BLaER1 (cell line): ENCODE measurements at regions not wholly inside any gene's neighbourhood (a gene's known extent, or its start where the extent isn't known, plus 50 kb on each side); places are given as distances from the start of the nearest gene placed in this dataset.

Experiments
- H3K27ac ChIP-seq: shearing (Covaris generic); formaldehyde crosslinking; 2 replicates; pipeline ENCODE4 v1.8.1; 2022
- H3K27me3 ChIP-seq: shearing (Covaris generic); formaldehyde crosslinking; 2 replicates; pipeline ENCODE4 v1.8.1; 2022
- H3K36me3 ChIP-seq: shearing (Covaris generic); formaldehyde crosslinking; 2 replicates; pipeline ENCODE4 v1.8.1; 2022
- H3K4me1 ChIP-seq: shearing (Covaris generic); formaldehyde crosslinking; 2 replicates; pipeline ENCODE4 v1.8.1; 2022
- H3K4me2 ChIP-seq: shearing (Covaris generic); formaldehyde crosslinking; 2 replicates; pipeline ENCODE4 v1.8.1; 2022
- H3K4me3 ChIP-seq: shearing (Covaris generic); formaldehyde crosslinking; 2 replicates; pipeline ENCODE4 v1.8.1; 2022
- H3K9ac ChIP-seq: shearing (Covaris generic); formaldehyde crosslinking; 2 replicates; pipeline ENCODE4 v1.8.1; 2022
- H3K9me3 ChIP-seq: shearing (Covaris generic); formaldehyde crosslinking; 2 replicates; pipeline ENCODE4 v1.8.1; 2022
- H4K20me1 ChIP-seq: shearing (Covaris generic); formaldehyde crosslinking; 2 replicates; pipeline ENCODE4 v1.8.1; 2022
- Cebpa-rat ChIP-seq: shearing (Covaris generic); IDR thresholded peaks from 2 replicates; pipeline ENCODE4 v1.8.1; 2022

GRCh38 chr12:97200181-97200580 lies 262.4 kb upstream of the RMST start:
- H3K4me2 ChIP-seq: no peak overlapping the region
- H3K9me3 ChIP-seq: peaks cover 19% of the 10 kb centered on the region; the same call in 1 of the 2 replicates
- no peak overlapping the region for H3K27ac ChIP-seq
- no peaks in the 10 kb centered on the region for H3K27me3 ChIP-seq
- no peaks in the 10 kb centered on the region for H3K4me1 ChIP-seq
- no peak overlapping the region for H3K9ac ChIP-seq
- no peak overlapping the region for H3K4me3 ChIP-seq
- TF ChIP-seq Cebpa-rat: no peak
- H3K36me3 ChIP-seq: no peaks in the 10 kb centered on the region
- H4K20me1 ChIP-seq: no peaks in the 10 kb centered on the region

DNA sequence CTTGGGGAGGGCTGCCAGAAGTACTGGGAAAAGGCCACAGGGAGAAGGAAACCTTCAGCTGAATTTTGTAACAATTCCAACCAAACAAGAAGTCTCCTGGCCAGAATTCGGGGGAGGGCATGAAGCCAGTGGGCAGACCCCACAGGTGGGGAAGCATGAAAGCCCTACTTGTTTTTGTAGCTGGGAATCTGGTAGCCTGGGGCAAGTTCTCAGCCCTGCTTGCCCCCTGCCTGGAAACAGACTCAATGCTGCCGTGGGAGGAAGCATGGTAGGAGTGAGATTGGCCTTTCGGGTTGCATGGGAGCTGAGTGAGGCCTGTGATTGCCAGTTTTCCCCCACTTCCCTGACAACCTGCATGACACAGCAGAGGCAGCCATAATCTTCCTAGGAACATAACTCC lies 259.2 kb upstream of the RMST start:
- TF ChIP-seq Cebpa-rat: no peak
- no peak overlapping the region for H3K4me3 ChIP-seq
- H3K9me3 ChIP-seq: 0 out of 2 replicates have a peak, but pooled peaks cover 6% of the 10 kb centered on the region
- H3K9ac ChIP-seq: no peak overlapping the region
- no peak overlapping the region for H3K4me2 ChIP-seq
- no peak overlapping the region for H3K27ac ChIP-seq
- no peaks in the 10 kb centered on the region for H4K20me1 ChIP-seq
- H3K27me3 ChIP-seq: no peaks in the 10 kb centered on the region
- H3K36me3 ChIP-seq: no peaks in the 10 kb centered on the region
- H3K4me1 ChIP-seq: no peaks in the 10 kb centered on the region

DNA sequence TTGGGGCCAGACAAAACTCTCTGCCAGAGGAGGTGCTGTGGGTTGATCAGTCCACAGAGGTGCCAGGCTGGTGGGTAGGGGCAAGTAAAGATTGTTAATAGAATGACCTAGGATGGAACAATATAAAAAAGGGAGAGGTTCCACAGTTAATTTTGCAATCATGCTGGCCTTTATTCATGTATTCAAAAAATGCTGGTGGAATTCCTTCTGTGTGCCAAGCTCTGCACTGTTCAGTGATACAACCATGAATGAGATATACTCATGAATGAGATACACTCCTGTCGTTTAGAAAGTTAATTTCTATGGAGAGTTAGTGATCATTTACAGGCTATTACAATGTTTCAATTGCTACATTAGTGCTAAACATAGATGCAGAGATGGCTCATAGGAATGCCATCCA lies 252.6 kb upstream of the RMST start:
- H3K9me3 ChIP-seq: no peaks in the 10 kb centered on the region
- no peak for TF ChIP-seq Cebpa-rat
- no peaks in the 10 kb centered on the region for H4K20me1 ChIP-seq
- H3K4me2 ChIP-seq: no peak overlapping the region
- no peaks in the 10 kb centered on the region for H3K36me3 ChIP-seq
- no peak overlapping the region for H3K27ac ChIP-seq
- H3K27me3 ChIP-seq: no peaks in the 10 kb centered on the region
- H3K4me1 ChIP-seq: no peaks in the 10 kb centered on the region
- no peak overlapping the region for H3K9ac ChIP-seq
- no peak overlapping the region for H3K4me3 ChIP-seq

- TF ChIP-seq Cebpa-rat: no peak
- Histone ChIP-seq H3K9me3 (no peaks in the 10 kb centered on the region), H3K27ac (no peak overlapping the region), H3K4me1 (no peaks in the 10 kb centered on the region), H3K4me2 (no peak overlapping the region), H3K4me3 (no peak overlapping the region), H4K20me1 (no peaks in the 10 kb centered on the region), H3K36me3 (no peaks in the 10 kb centered on the region), H3K27me3 (no peaks in the 10 kb centered on the region), H3K9ac (no peak overlapping the region)
Measured at GRCh38 chr12:97211416-97211930, 251.1 kb upstream of the RMST start.

DNA sequence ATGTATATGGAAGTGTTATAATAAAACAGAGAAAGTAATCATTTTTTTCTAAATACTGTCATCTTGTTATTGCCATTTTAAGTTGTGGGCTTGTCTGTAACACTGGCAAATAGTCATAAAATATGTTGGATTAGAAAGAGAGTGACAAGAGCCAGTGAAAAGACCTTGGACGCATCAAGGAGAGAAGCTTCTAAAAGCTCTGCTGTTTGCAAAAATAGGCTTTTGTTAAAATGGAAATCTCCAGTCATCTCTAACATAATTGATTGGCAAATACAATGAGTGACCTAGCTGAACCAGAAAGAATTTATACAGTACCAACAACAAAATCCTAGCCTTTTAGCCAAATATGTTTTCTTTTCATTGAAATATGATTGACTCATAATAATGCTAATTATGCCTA lies 245.8 kb upstream of the RMST start:
- no peak overlapping the region for H3K4me3 ChIP-seq
- H3K27me3 ChIP-seq: no peaks in the 10 kb centered on the region
- H4K20me1 ChIP-seq: no peaks in the 10 kb centered on the region
- no peak overlapping the region for H3K4me2 ChIP-seq
- H3K9me3 ChIP-seq: no peaks in the 10 kb centered on the region
- no peaks in the 10 kb centered on the region for H3K36me3 ChIP-seq
- H3K9ac ChIP-seq: no peak overlapping the region
- no peak overlapping the region for H3K27ac ChIP-seq
- peaks cover 13% of the 10 kb centered on the region for H3K4me1 ChIP-seq
- no peak for TF ChIP-seq Cebpa-rat

DNA sequence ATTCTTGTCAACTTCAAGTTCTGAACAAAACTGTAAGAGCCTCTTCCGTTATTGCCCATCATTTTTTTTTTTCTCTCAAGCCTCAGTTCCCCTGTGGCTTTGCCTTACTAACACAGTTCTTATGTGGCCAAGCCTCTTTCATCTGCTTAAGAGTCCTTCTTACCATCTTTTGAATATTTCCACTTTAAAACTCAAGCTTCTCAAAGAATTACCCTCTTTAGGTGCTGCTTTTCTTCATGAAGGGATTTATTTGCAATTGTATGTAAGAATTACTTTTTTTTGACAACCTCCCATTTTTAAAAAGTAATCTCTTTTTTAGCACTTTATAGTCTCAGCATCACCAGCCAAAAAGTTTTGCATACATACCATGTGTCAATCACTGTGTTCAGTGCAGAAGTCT lies 240.2 kb upstream of the RMST start:
- H3K4me2 ChIP-seq: peak overlapping the region; percentile 31
- H3K27me3 ChIP-seq: no peaks in the 10 kb centered on the region
- H4K20me1 ChIP-seq: no peaks in the 10 kb centered on the region
- no peak for TF ChIP-seq Cebpa-rat
- H3K4me1 ChIP-seq: peaks cover 30% of the 10 kb centered on the region
- H3K36me3 ChIP-seq: no peaks in the 10 kb centered on the region
- no peak overlapping the region for H3K9ac ChIP-seq
- H3K4me3 ChIP-seq: no peak overlapping the region
- H3K27ac ChIP-seq: no peak overlapping the region
- no peaks in the 10 kb centered on the region for H3K9me3 ChIP-seq

GRCh38 chr12:97223419-97223818 lies 239.2 kb upstream of the RMST start:
- H3K4me1 ChIP-seq: peaks cover 22% of the 10 kb centered on the region
- H3K4me3 ChIP-seq: no peak overlapping the region
- H4K20me1 ChIP-seq: no peaks in the 10 kb centered on the region
- H3K27ac ChIP-seq: no peak overlapping the region
- no peaks in the 10 kb centered on the region for H3K36me3 ChIP-seq
- no peaks in the 10 kb centered on the region for H3K9me3 ChIP-seq
- no peak for TF ChIP-seq Cebpa-rat
- H3K9ac ChIP-seq: no peak overlapping the region
- no peak overlapping the region for H3K4me2 ChIP-seq
- H3K27me3 ChIP-seq: no peaks in the 10 kb centered on the region

GRCh38 chr12:97229004-97229403 lies 233.6 kb upstream of the RMST start:
- no peaks in the 10 kb centered on the region for H3K27me3 ChIP-seq
- H3K27ac ChIP-seq: no peak overlapping the region
- H3K9me3 ChIP-seq: no peaks in the 10 kb centered on the region
- TF ChIP-seq Cebpa-rat: no peak
- no peak overlapping the region for H3K9ac ChIP-seq
- no peaks in the 10 kb centered on the region for H3K36me3 ChIP-seq
- H3K4me2 ChIP-seq: no peak overlapping the region
- peaks cover under 1% of the 10 kb centered on the region; the same call in 1 of the 2 replicates for H3K4me1 ChIP-seq
- H4K20me1 ChIP-seq: no peaks in the 10 kb centered on the region
- no peak overlapping the region for H3K4me3 ChIP-seq

DNA sequence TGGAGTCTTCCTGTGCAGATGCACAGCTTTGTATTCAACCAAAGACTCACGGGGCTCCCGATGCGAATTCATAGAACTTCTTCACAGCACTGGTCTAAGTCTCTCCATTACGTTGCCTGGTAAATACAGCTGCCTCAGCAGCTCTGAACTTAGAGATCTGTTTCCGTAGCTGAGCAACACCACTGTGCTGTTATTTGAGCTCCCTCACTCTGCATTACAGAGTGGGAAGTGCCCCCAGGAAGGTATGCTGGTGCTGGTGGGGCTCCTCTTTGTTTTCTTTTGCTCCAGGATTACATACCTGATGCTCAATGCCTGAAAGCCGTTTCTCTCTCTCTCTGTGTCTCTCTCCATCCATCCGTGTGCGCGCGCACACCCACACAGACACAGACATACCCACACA lies 227.5 kb upstream of the RMST start:
- Histone ChIP-seq H3K4me1 (no peaks in the 10 kb centered on the region), H3K36me3 (no peaks in the 10 kb centered on the region), H3K4me2 (no peak overlapping the region), H3K27ac (no peak overlapping the region), H4K20me1 (no peaks in the 10 kb centered on the region), H3K27me3 (no peaks in the 10 kb centered on the region), H3K9me3 (no peaks in the 10 kb centered on the region), H3K9ac (no peak overlapping the region), H3K4me3 (no peak overlapping the region)
- TF ChIP-seq Cebpa-rat: no peak

- Histone ChIP-seq H4K20me1 (no peaks in the 10 kb centered on the region), H3K4me1 (peaks cover 7% of the 10 kb centered on the region; the same call in 1 of the 2 replicates), H3K9ac (no peak overlapping the region), H3K36me3 (no peaks in the 10 kb centered on the region), H3K4me3 (no peak overlapping the region), H3K27me3 (no peaks in the 10 kb centered on the region), H3K27ac (no peak overlapping the region), H3K9me3 (no peaks in the 10 kb centered on the region), H3K4me2 (no peak overlapping the region)
- no peak for TF ChIP-seq Cebpa-rat
Measured at GRCh38 chr12:97246368-97246767, 216.2 kb upstream of the RMST start.

- no peak overlapping the region for H3K4me3 ChIP-seq
- H3K36me3 ChIP-seq: no peaks in the 10 kb centered on the region
- H3K4me1 ChIP-seq: peaks cover 7% of the 10 kb centered on the region; the same call in 1 of the 2 replicates
- no peak overlapping the region for H3K27ac ChIP-seq
- no peaks in the 10 kb centered on the region for H3K27me3 ChIP-seq
- H3K9me3 ChIP-seq: no peaks in the 10 kb centered on the region
- H4K20me1 ChIP-seq: no peaks in the 10 kb centered on the region
- TF ChIP-seq Cebpa-rat: no peak
- no peak overlapping the region for H3K9ac ChIP-seq
- no peak overlapping the region for H3K4me2 ChIP-seq
Measured at GRCh38 chr12:97250483-97250882, 212.1 kb upstream of the RMST start.
